ENCODE measurements at regions not wholly inside any gene's neighbourhood (a gene's known extent, or its start where the extent isn't known, plus 50 kb on each side); places are given as distances from the start of the nearest gene placed in this dataset.

- TF ChIP-seq CTCF (conservative IDR thresholded peaks at IDR 0.05 in 1 of 2, IDR thresholded peaks at IDR 0.05 in 1 of 2; ENCODE audit: low read depth in 1 of 2, low read length in 2 of 2) (no peak), EZH2 (IDR thresholded peaks at IDR 0.05; ENCODE audit: low read length, missing control alignments) (no peak)
Observed at GRCh38 chr3:187458921-187459320, 90.7 kb downstream of the RTP4 start.
